ENCODE measurements at regions not wholly inside any gene's neighbourhood (a gene's known extent, or its start where the extent isn't known, plus 50 kb on each side); places are given as distances from the start of the nearest gene placed in this dataset.
"Not testable (repeated sequence)": the region's sequence is repeated elsewhere in the genome, so short reads cannot be mapped to it uniquely, and the experiment has no call there.

DNA sequence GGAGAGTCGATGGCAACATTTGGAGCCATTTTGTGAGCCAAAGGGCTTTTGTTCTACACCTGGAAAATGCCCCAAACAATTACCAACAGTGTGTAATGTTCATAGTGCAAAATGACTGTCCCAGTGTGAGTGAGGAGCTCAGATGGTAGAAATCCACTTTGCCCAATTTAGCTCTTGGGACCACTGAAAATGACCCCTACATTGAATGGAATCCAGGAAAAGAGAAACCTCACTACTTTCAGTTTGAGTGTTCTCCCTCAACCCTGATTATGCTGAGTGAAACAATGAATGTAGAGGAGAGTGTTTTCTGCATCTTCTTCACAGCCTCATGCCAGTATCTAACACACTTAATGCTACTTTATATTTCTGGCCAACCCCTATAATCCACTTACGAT, 84.9 kb upstream of the NRN1 start:
- in situ Hi-C loops (cut with HindIII; ENCODE audit: low pct_unique_long_range_greater_than_20kb, low sequenced_read_pairs): no loop called here

DNA sequence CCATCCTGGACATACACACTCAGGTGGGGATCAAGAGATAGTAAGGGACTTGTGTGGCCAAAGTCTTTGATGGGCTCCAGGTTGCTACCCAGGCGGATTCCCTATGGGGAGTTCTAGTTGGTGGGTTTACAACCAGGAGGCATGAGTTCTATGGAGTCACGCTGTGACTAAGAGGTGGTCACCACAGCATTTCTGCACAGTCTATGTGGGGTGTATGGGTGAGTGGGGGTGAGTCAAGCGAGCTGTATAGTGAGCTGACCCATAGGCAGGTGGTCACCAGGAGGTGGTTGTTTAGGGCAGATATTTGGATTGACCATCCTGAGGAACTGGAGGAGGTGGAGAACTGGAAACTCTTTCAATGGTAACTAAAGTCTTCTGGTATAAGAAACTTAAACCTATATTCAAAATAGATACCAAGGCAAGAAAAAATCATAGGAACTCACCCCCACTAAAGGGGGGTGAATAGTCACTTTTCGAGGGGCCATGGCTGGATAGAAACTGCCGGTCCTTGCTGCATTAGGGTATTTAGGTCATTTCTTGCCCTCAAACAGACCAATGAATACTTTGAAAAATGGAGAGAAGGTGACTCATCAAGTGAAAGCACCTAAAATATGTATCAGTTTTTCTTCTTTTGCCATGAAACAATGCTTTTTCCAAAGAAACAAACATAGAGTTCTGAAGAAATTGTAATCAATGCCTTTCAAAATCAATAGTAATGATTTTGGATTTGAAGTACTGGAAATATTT, 84.3 kb upstream of the NRN1 start:
- DNase-seq (ENCODE audit: low read depth, low spot score): no peak
- in situ Hi-C loops (cut with HindIII; ENCODE audit: low pct_unique_long_range_greater_than_20kb, low sequenced_read_pairs): no loop called here

More for the DNA sequence above, 84.9 kb upstream of the NRN1 start:
- DNase-seq (ENCODE audit: low read depth, low spot score): no peak

DNA sequence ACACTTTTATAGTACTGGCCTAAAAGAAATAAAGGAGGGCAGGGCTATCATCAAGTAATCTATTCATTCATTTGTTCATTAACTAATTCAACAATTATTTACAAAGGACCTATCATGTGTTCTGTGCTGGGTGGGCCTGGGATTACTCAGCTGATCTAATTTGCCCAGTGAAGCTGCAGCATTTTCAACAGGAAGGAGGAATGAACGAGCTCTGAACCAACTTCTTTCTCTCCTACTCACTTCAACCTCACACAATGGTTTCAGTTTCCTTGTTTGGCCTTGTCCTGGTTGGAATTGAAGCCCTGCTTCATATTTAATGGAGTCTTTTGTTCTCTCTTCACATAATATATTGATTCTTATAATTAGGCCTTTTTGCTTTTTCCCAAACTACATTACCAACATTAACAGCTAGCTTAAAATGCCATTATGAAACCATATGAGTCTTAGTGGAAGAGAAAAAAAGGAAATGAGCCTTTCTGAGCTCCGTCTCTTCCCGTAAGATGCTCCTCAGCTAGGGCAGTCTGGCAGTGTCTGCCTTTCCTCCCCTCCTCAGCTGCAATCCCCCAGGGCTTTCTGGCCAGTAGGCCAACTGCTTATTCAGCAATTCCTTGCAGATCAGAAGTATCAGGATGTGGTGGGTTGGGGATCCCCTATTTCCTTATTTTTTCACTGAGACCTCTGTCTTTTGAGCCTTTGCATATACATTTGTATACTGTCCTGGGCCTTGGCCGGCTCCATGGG, 79.4 kb upstream of the NRN1 start:
- in situ Hi-C loops (cut with HindIII; ENCODE audit: low pct_unique_long_range_greater_than_20kb, low sequenced_read_pairs): no loop called here
- no peak for DNase-seq (ENCODE audit: low read depth, low spot score)

DNA sequence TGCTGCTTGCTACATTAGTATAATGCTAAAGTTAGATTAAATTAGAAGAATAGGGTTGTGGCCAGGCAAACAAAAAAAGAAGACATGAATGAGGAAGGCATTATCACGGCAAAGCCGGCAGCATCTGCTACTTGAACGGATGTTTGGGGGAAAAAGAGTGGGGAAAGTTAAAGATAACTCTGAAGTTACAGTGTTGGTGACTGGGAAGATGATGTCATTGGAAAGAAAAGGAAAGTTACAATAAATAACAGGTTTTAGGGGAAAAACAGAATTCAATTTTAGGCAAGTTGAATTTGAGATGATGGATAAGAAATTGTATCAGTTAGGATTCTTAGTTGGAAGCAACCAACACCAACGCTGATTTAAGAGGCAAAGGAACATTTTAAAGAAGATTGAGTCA, 74.2 kb upstream of the NRN1 start:
- DNase-seq (ENCODE audit: low read depth, low spot score): no peak
- in situ Hi-C loops (cut with HindIII; ENCODE audit: low pct_unique_long_range_greater_than_20kb, low sequenced_read_pairs): no loop called here

DNA sequence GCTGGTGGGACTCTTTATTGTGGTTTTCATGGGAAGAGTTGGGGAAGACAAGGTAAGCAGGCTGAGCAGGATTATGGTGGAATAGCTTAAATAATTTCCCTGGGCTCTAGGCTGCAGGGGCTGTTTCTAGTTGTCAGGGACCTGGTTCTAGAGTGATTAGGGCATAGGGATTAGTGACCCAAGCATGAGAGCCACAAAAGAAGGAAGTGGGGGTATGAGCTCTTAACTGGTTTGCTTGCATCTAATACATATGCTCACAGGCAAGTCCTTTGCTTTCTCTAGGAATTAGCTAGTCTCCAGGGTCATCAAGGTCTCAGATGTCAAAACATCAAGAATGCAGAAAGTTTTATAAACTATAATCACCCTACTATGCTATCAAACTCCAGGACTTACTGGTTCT, 67.5 kb upstream of the NRN1 start:
- no peak for DNase-seq (ENCODE audit: low read depth, low spot score)
- in situ Hi-C loops (cut with HindIII; ENCODE audit: low pct_unique_long_range_greater_than_20kb, low sequenced_read_pairs): no loop called here

DNA sequence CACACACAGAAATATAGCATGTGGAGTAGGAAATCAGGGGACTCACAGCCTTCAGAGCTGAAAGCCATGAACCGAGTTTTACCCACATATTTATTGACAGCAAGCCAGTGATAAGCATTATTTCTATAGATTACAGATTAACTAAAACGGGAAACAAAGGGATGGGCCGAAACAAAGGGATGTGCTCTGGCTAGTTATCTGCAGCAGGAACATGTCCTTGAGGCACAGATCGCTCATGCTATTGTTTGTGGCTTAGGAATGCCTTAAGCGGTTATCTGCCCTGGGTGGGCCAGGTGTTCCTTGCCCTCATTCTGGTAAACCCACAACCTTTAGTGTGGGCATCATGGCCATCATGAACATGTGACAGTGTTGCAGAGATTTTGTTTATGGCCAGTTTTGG, 61.4 kb upstream of the NRN1 start:
- DNase-seq (ENCODE audit: low read depth, low spot score); in situ Hi-C loops (cut with HindIII; ENCODE audit: low pct_unique_long_range_greater_than_20kb, low sequenced_read_pairs): not testable (repeated sequence)

DNA sequence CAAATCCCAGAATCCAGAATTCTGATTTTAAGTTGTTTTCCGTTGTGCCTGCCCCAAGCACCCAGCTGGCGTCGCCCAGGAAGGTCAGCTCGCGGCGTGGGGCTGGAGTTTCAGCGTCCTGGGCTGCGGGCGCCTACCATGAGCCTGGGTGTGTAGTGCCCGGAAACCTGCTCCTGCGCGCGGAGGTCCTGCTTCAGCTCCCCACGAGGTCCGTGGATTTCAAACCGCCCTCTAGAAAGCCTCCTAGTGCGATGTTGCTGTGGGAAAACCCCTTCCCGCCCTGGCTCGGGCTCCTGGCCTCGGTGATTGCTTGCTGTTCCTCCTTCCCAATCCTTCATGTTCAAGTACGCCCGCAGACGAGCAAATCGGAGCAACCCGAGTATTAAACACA, 51.3 kb upstream of the NRN1 start:
- no peak for DNase-seq (ENCODE audit: low read depth, low spot score)
- in situ Hi-C loops (cut with HindIII; ENCODE audit: low pct_unique_long_range_greater_than_20kb, low sequenced_read_pairs): no loop called here

DNA sequence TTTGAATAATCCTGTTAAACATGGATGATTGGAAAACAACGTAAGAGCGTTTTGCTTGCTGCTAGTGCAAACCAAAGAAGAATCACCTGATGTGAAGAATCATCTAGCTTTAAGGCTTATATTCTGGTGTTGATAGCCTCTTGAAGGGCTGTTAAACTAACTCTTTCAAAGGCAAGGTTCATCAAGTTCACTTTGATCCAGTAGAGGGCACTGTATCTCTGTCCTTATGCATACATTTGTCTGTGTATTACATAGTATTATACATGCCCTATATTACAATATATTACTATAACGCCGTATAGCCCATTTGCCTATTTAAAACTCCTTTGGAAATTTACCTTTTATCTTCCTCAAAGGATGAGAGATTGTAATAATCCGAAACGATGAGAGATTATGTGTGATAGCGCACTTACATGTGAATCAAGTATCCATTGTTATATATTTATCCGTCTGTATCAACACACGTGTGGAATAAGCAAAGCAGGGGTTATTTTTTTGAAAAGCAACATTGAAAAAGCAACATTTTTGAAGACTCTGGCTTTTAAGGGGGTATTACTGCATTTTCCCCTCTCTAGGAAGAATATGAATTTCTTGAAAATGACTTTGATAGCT, 50.8 kb upstream of the NRN1 start:
- peak; percentile 88 for DNase-seq (ENCODE audit: low read depth, low spot score)
- in situ Hi-C loops (cut with HindIII; ENCODE audit: low pct_unique_long_range_greater_than_20kb, low sequenced_read_pairs): no loop called here
